B cell (primary cell): ENCODE measurements at regions not wholly inside any gene's neighbourhood (a gene's known extent, or its start where the extent isn't known, plus 50 kb on each side); places are given as distances from the start of the nearest gene placed in this dataset.

Source experiments
- ATAC-seq: fragments of 200-7000 bp; cut with Tn5 transposase; one replicate; pipeline ENCODE4 v1.10.0; 2021; ENCODE audit warnings: low read depth, mild to moderate bottlenecking, moderate number of reproducible peaks, moderate library complexity
- CTCF ChIA-PET: fragments of 350-600 bp; sonication (Branson Sonifier 250); formaldehyde crosslinking; loops from one replicate; lab custom pipeline; 2021; ENCODE audit warnings: antibody characterized with exemption, inconsistent platforms; lab: Charles Lee
- POLR2A ChIA-PET: fragments of 350-600 bp; sonication (Branson Sonifier 250); formaldehyde crosslinking; loops from one replicate; lab custom pipeline; 2021; ENCODE audit warnings: antibody characterized with exemption; lab: Charles Lee
- DNase-seq: peaks from one replicate; pipeline ENCODE4 v3.0.0; 2013
- H2AFZ ChIP-seq: 2 replicates; pipeline ENCODE4 v1.6.1; 2012; ENCODE audit warnings: mild to moderate bottlenecking, low read depth, low read length; ENCODE audit not compliant: insufficient read depth, poor library complexity, severe bottlenecking
- H3K27ac ChIP-seq, 2 donors: 1 replicate in 1 of 2; 2 replicates in 1 of 2; pipeline ENCODE4 v1.5.1; 2012 to 2013; ENCODE audit warnings: low read length in 2 of 2, mild to moderate bottlenecking in 2 of 2, moderate library complexity in 1 of 2
- H3K27me3 ChIP-seq, 4 experiments: fragments of 200-600 bp in 1 of 4; sonication (generic) in 1 of 4; replicated peaks in 1 of 4; 1 replicate in 2 of 4; 2 replicates in 2 of 4; pipeline versions ENCODE4 v1.6.1 to v1.7.0; 2013 to 2016; ENCODE audit warnings: low read length in 3 of 4, mild to moderate bottlenecking in 2 of 4, mixed read lengths in 1 of 4, moderate library complexity in 1 of 4; ENCODE audit not compliant: insufficient read depth in 4 of 4, control insufficient read depth in 3 of 4; ENCODE audit errors: control extremely low read depth in 1 of 4
- H3K36me3 ChIP-seq, 2 experiments: replicated peaks in 1 of 2; 1 replicate in 1 of 2; 2 replicates in 1 of 2; pipeline versions ENCODE4 v1.6.1 to v1.7.1; 2013; ENCODE audit warnings: low read length in 1 of 2; ENCODE audit not compliant: insufficient read depth in 2 of 2, control insufficient read depth in 1 of 2; ENCODE audit errors: control extremely low read depth in 1 of 2, extremely low read depth in 1 of 2
- H3K4me1 ChIP-seq, 2 donors: fragments of 200-600 bp in 1 of 2; sonication (generic) in 1 of 2; 1 replicate in 1 of 2; 2 replicates in 1 of 2; pipeline versions ENCODE4 v1.5.1 to v1.6.1; 2013 to 2017; ENCODE audit warnings: low read length in 2 of 2; ENCODE audit not compliant: control insufficient read depth in 2 of 2, insufficient read depth in 2 of 2
- H3K4me2 ChIP-seq: replicated peaks from 2 replicates; pipeline ENCODE3; 2012; ENCODE audit warnings: mild to moderate bottlenecking, low read depth, low read length; ENCODE audit not compliant: poor library complexity, severe bottlenecking
- H3K4me3 ChIP-seq, 5 experiments: fragments of 200-600 bp in 1 of 5; sonication (generic) in 1 of 5; 1 replicate in 3 of 5; 2 replicates in 2 of 5; pipeline versions ENCODE4 v1.5.1 to v1.7.0; 2011 to 2016; ENCODE audit warnings: low read length in 4 of 5, mild to moderate bottlenecking in 4 of 5, low read depth in 2 of 5, control low read depth in 1 of 5, moderate library complexity in 1 of 5; ENCODE audit not compliant: insufficient read depth in 1 of 5; ENCODE audit errors: control extremely low read depth in 1 of 5, extremely low read depth in 1 of 5
- H3K79me2 ChIP-seq: fragments of 200-600 bp; sonication (generic); one replicate; pipeline ENCODE4 v1.6.0; 2016; ENCODE audit warnings: low read length; ENCODE audit not compliant: control insufficient read depth, insufficient read depth
- H3K9ac ChIP-seq: fragments of 200-600 bp; sonication (generic); 2 replicates; pipeline ENCODE4 v1.6.1; 2017; ENCODE audit warnings: mild to moderate bottlenecking, low read length, moderate library complexity
- H3K9me3 ChIP-seq, 3 donors: one replicate each; pipeline versions ENCODE4 v1.6.1 to v1.7.1; 2013; ENCODE audit warnings: low read length in 2 of 3; ENCODE audit not compliant: control insufficient read depth in 2 of 3, insufficient read depth in 1 of 3; ENCODE audit errors: control extremely low read depth in 1 of 3
- H4K20me1 ChIP-seq: 2 replicates; pipeline ENCODE4 v1.6.0; 2012; ENCODE audit warnings: mild to moderate bottlenecking, low read length; ENCODE audit not compliant: insufficient read depth, control insufficient read depth, poor library complexity, severe bottlenecking
- H3K27ac Mint-ChIP-seq: one replicate; pipeline ENCODE4 v1.8.0; 2021; ENCODE audit warnings: mixed read lengths
- H3K27me3 Mint-ChIP-seq: one replicate; pipeline ENCODE4 v1.8.0; 2021; ENCODE audit warnings: mixed read lengths
- H3K4me1 Mint-ChIP-seq: one replicate; pipeline ENCODE4 v1.8.0; 2021; ENCODE audit warnings: mixed read lengths
- H3K4me3 Mint-ChIP-seq: one replicate; pipeline ENCODE4 v1.8.0; 2021; ENCODE audit warnings: mixed read lengths
- H3K9me3 Mint-ChIP-seq: one replicate; pipeline ENCODE4 v1.8.0; 2022; ENCODE audit warnings: mixed read lengths; ENCODE audit not compliant: insufficient read depth
- CTCF ChIP-seq: fragments of 200-600 bp; IDR thresholded peaks from one replicate; pipeline ENCODE4 v1.8.0; 2022; ENCODE audit warnings: antibody characterized with exemption, mild to moderate bottlenecking
- EZH2 ChIP-seq: IDR thresholded peaks from 2 replicates; pipeline ENCODE4 v1.6.1; 2012; ENCODE audit warnings: borderline replicate concordance, low read depth, mild to moderate bottlenecking, moderate library complexity, low read length; ENCODE audit not compliant: insufficient read depth, poor library complexity, severe bottlenecking
- WGBS: methylation state at CpG from one replicate; pipeline ENCODE4 v1.1.5; 2013; ENCODE audit warnings: missing lambda C conversion rate; ENCODE audit not compliant: insufficient coverage; 5-methylcytosine and 5-hydroxymethylcytosine counted together
- intact Hi-C: fragments of 100-400 bp; cut with micrococcal nuclease; formaldehyde crosslinking; loops from one replicate; pipeline ENCODE4 v1.10.0; 2022

GRCh38 chr2:206846981-206847834 lies 81.8 kb downstream of the FASTKD2 start:
- no peaks in the 10 kb centered on the region for H4K20me1 ChIP-seq
- CTCF ChIA-PET: no interaction called here
- no peak overlapping the region for H3K27ac ChIP-seq
- H3K79me2 ChIP-seq: no peaks in the 10 kb centered on the region
- no peak overlapping the region for H2AFZ ChIP-seq
- H3K4me3 ChIP-seq: no peak overlapping the region
- no peaks in the 10 kb centered on the region for H3K4me1 Mint-ChIP-seq
- ATAC-seq: no peak
- H3K9ac ChIP-seq: no peak overlapping the region
- H3K36me3 ChIP-seq: no peaks in the 10 kb centered on the region
- no peaks in the 10 kb centered on the region for H3K9me3 Mint-ChIP-seq
- POLR2A ChIA-PET: no interaction called here
- H3K4me2 ChIP-seq: no peak overlapping the region
- WGBS: 89% methylated on average over 3 of the region's 3 CpGs
- no peaks in the 10 kb centered on the region for H3K27me3 Mint-ChIP-seq
- H3K27ac Mint-ChIP-seq: no peak overlapping the region
- no peaks in the 10 kb centered on the region for H3K27me3 ChIP-seq
- intact Hi-C loops: no loop called here
- no peak for DNase-seq
- H3K4me1 ChIP-seq: no peaks in the 10 kb centered on the region
- no peaks in the 10 kb centered on the region for H3K9me3 ChIP-seq
- H3K4me3 Mint-ChIP-seq: no peak overlapping the region
- TF ChIP-seq EZH2 (no peak), CTCF (no peak)

DNA sequence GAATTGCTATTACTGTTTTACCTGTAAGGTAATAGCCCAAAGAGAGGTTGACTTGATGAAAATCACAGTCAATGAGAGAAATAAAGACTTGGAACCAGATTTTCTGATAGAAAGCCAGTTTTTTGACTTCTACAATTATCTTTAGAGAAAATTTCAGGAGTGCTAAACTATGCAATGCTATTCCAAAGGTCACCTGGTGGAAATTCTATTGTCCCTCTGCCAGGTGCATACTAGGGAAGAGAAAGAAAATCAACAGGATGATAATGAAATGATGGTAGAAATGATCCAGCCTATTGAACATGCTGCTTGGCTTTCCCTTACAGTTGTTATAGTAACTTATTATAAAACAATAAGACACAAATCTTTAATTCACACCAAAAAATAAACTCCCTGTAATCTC lies 85.0 kb downstream of the FASTKD2 start:
- Histone ChIP-seq H3K9me3 (no peaks in the 10 kb centered on the region), H2AFZ (no peak overlapping the region), H3K9ac (no peak overlapping the region), H3K4me2 (no peak overlapping the region), H3K27me3 (no peaks in the 10 kb centered on the region), H3K4me3 (no peak overlapping the region), H3K4me1 (no peaks in the 10 kb centered on the region), H4K20me1 (no peaks in the 10 kb centered on the region), H3K36me3 (no peaks in the 10 kb centered on the region), H3K27ac (no peak overlapping the region), H3K79me2 (no peaks in the 10 kb centered on the region)
- TF ChIP-seq CTCF (no peak), EZH2 (no peak)
- Mint-ChIP-seq H3K4me1 (no peaks in the 10 kb centered on the region), H3K4me3 (no peak overlapping the region), H3K27me3 (no peaks in the 10 kb centered on the region), H3K9me3 (no peaks in the 10 kb centered on the region), H3K27ac (no peak overlapping the region)
- ChIA-PET POLR2A (no interaction called here), CTCF (no interaction called here)
- ATAC-seq: no peak
- DNase-seq: no peak
- intact Hi-C loops: no loop called here
